C4-2B (cell line): ENCODE measurements at regions not wholly inside any gene's neighbourhood (a gene's known extent, or its start where the extent isn't known, plus 50 kb on each side); places are given as distances from the start of the nearest gene placed in this dataset.

ENCODE experiments used
- ZFX ChIP-seq: fragments of 450-650 bp; IDR thresholded peaks from 2 replicates; pipeline ENCODE4 v1.6.1; 2017
- TF ChIP-seq, protein P1 (sequence below): fragments of 450-650 bp; conservative IDR thresholded peaks from 2 replicates; pipeline ENCODE4 v1.5.1; 2017; ENCODE audit warnings: mild to moderate bottlenecking

DNA sequence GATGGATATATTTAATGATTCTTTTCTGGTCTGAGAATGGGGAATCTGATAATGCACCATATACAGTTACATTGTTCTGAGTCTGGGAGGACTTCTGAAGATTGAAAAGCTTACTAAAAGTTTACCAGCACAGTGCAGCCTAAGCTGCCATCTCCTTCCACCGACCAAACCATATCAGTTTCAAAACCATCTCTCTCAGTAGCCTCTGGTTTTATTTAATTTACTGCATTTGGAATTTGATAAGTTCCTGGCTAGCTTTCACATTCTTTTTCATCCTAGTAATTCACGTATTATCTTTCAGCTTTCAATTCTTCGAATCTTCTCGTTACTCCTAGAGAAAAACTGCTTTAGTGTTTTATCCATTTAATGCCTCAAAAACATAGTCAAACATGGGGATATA lies 181.4 kb upstream of the HCCS start:
- TF ChIP-seq, protein P1, sequence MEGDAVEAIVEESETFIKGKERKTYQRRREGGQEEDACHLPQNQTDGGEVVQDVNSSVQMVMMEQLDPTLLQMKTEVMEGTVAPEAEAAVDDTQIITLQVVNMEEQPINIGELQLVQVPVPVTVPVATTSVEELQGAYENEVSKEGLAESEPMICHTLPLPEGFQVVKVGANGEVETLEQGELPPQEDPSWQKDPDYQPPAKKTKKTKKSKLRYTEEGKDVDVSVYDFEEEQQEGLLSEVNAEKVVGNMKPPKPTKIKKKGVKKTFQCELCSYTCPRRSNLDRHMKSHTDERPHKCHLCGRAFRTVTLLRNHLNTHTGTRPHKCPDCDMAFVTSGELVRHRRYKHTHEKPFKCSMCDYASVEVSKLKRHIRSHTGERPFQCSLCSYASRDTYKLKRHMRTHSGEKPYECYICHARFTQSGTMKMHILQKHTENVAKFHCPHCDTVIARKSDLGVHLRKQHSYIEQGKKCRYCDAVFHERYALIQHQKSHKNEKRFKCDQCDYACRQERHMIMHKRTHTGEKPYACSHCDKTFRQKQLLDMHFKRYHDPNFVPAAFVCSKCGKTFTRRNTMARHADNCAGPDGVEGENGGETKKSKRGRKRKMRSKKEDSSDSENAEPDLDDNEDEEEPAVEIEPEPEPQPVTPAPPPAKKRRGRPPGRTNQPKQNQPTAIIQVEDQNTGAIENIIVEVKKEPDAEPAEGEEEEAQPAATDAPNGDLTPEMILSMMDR = no peak
- no peak for TF ChIP-seq ZFX
